NT2/D1 (cell line): ENCODE measurements at regions not wholly inside any gene's neighbourhood (a gene's known extent, or its start where the extent isn't known, plus 50 kb on each side); places are given as distances from the start of the nearest gene placed in this dataset.

Experiments used
- SUZ12 ChIP-seq: IDR thresholded peaks from 2 replicates; pipeline ENCODE4 v1.6.1; 2011; ENCODE audit not compliant: insufficient read length, insufficient read depth; ENCODE audit errors: extremely low read depth
- YY1 ChIP-seq: IDR thresholded peaks from 2 replicates; pipeline ENCODE4 v1.6.1; 2011; ENCODE audit not compliant: insufficient read length, insufficient read depth
- ZNF274 ChIP-seq: IDR thresholded peaks from 2 replicates; pipeline ENCODE4 v1.6.1; 2011; ENCODE audit warnings: mild to moderate bottlenecking, low read depth, low read length

GRCh38 chr13:21308906-21309305, 132.4 kb downstream of the MRPL57 start:
- TF ChIP-seq YY1, result no peak
- no peak for TF ChIP-seq ZNF274
- no peak for TF ChIP-seq SUZ12
